ENCODE measurements at regions not wholly inside any gene's neighbourhood (a gene's known extent, or its start where the extent isn't known, plus 50 kb on each side); places are given as distances from the start of the nearest gene placed in this dataset.

DNA sequence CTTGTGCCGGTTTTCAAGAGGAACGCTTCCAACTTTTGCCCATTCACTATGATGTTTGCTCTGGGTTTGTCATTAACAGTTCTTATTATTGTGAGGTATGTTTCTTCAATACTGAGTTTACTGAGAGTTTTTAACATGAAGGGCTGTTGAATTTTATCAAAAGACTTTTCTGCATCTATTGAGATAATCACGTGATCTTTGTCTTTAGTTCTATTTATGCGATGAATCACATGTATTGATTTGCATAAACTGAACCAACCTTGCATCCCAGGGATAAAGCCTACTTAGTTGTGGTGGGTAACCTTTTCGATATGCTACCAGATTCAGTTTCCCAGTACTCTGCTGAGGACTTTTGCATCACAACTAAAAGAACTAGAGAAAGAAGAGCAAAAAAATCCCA lies 318.0 kb downstream of the GASK1B start:
- DNase-seq: no peak

- DNase-seq: no peak
Observed at GRCh38 chr4:157840648-157841047, 332.2 kb downstream of the GASK1B start.

DNA sequence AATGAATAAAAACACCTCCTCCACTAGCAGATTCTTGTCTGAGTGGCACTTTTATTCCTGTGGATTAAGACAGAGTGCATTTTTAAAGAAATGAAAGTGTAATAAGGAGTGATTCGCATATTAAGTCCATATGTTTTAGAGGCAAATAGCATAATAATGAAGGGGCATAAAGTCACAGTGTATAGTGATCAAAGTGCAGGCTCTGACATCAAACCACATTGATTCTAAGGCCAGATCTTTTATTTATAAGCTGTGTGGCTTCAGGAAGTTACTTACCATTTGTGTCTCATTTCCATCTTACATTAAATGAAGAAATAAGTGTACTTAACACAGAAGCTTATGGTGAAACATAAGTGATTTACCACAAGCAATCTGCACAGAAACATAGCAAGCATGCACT lies 332.8 kb downstream of the GASK1B start:
- DNase-seq: no peak

- DNase-seq: peak; percentile 8
Observed at GRCh38 chr4:157838366-157838765, 334.5 kb downstream of the GASK1B start.

DNA sequence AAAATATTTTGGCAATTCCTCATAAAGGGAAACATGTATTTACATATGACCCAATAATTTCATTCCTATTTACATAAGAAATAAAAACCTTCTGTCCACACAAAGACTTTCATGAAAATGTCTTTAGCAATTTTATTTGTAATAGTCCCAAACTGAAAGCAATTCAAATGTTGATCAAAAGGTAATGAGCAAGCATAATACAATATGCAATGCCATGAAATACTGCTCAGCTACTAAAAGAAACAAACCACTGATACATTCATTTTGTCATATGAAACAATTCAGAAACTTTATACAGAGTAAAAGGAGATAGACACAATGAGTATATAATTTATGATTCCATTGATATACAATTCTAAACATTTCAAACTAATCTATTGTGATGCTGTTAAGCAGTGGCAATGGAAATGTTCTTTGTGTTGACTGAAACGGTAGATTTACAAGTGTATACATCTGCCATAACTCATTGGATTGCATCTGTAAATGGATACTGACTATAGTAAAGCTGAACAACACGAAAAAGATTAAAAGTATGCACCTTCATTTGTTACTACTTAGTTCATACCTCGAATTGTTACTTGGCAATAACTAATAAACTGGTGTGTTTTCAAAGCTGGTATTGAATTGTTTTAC lies 335.6 kb downstream of the GASK1B start:
- no peak for DNase-seq

GRCh38 chr4:157832596-157832995 lies 340.2 kb downstream of the GASK1B start:
- no peak for DNase-seq

GRCh38 chr4:157824021-157824420 lies 348.8 kb downstream of the GASK1B start:
- DNase-seq: no peak

- no peak for DNase-seq
Observed at GRCh38 chr4:157821814-157822213, 351.0 kb downstream of the GASK1B start.

- no peak for DNase-seq
Observed at GRCh38 chr4:157819693-157820464, 352.9 kb downstream of the GASK1B start.

GRCh38 chr4:157818946-157819692 lies 353.7 kb downstream of the GASK1B start:
- DNase-seq: no peak

GRCh38 chr4:157810137-157810774 lies 362.6 kb downstream of the GASK1B start:
- DNase-seq: no peak

DNA sequence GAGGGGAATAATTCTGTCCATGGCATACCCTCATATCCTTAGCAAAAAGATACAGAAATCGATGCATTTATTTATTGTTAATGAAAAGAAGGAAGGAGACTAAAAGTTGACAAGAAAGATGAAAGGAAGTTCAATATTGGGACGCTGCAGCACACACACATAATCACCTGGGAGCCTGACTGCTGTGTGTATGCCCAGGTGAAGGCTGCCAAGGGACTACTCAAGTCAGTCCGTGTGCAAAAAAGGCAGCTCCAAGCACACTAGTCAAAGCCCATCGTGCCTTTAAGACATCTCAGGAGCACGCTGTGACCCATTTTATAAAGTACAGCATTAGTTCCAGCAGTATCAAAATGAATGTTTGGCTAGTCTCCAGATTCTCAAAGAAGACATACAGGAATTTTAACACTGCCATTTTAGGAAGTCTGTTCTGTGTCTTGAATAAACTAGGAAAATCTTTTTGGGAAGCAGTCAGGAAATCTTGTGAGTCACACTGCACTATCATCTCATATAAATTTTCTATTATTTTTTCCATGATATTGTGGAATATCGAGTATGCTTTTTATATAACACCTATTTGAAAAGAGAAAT lies 363.9 kb downstream of the GASK1B start:
- DNase-seq: no peak

- no peak for DNase-seq
Observed at GRCh38 chr4:157806184-157806583, 366.6 kb downstream of the GASK1B start.

DNA sequence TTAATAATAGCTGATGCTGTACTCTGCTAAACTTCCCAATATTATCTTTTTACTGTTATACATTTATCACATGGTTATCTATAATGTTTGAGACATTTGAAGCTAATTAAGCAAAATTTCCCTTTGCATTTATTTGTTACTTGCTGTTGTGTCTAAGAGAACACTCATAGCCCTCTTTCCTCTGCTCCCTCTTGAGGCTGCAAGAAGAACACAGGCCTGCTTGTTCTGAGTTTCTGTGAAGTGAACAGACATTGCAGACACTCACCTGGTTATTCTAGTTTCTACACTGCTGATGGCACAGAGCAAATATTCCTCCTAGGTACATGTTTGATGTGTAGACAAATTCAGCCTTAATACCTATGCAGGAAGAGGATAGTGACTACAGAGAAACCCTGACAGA lies 367.8 kb downstream of the GASK1B start:
- DNase-seq: no peak

DNA sequence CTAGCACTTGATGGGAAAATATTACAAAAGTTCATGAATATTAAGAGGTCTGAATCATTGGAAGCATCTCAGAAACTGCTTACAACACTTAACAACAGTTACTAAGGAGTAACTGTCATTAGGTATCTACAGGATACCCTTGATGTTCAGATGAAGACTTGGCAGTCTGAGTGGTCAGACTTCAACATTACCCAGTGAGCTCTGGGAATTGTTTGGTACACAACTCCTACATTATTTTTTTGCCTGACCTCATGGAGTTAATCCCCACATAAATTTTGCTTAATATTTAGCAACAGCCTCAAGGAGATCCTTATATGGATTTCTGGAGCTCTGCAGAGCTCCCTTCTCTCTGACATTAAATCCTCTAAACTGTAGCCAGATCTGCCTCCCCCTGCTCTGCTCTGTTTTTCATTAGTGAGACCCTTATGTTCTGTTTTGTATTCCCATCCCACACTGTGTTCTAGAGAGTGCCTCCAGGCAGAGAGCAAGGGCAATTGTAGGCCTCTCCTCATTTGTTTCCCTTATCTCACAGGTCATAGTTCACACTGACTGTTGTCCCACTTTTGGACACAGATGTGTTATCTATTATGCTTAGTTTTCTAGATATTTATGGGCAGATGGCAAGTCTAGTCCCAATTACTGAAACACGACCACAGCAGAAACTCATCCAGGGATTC lies 368.8 kb downstream of the GASK1B start:
- DNase-seq: no peak

DNA sequence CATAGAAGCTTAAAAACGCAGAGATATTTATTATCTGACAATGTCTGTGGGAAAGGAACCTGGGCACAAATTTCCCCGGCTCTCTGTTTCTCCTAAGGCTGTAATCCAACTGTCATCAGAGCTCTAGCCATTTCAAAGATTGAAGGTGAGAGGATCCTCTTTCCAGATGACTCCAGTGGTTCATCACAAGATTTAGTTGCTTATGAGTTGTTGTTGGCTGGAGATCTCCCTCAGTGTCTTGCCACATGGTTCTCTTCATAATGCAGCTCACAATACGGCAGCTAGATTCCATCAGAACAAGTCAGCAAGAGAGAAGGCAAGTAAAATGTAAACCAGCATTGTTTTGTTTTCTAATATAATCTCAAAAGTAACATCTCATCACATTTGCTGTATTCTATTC lies 369.4 kb downstream of the GASK1B start:
- no peak for DNase-seq

- no peak for DNase-seq
Observed at GRCh38 chr4:157795495-157795894, 377.3 kb downstream of the GASK1B start.

- DNase-seq: no peak
Observed at GRCh38 chr4:157792716-157793115, 380.1 kb downstream of the GASK1B start.

DNA sequence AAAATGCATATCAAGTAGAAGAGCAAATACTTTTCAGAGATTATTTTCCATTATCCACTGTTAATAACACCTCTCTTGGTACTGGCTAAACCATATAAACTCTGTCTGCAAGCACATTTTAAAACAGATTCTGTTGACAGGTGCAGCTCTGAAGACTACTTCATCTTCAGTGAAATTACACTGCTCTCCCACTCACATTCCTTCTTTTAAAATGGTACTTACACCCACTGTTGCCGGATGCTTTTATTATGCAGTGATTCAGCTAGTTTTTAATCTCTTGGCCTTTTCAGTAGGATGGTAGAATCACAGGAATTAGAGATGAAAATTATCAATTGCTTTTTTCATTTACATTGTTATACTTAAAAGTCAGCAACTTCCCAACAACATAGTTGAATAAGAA lies 381.6 kb downstream of the GASK1B start:
- DNase-seq: no peak

- no peak for DNase-seq
Observed at GRCh38 chr4:157787618-157788017, 385.2 kb downstream of the GASK1B start.

- no peak for DNase-seq
Observed at GRCh38 chr4:157781361-157781760, 391.5 kb downstream of the GASK1B start.

DNA sequence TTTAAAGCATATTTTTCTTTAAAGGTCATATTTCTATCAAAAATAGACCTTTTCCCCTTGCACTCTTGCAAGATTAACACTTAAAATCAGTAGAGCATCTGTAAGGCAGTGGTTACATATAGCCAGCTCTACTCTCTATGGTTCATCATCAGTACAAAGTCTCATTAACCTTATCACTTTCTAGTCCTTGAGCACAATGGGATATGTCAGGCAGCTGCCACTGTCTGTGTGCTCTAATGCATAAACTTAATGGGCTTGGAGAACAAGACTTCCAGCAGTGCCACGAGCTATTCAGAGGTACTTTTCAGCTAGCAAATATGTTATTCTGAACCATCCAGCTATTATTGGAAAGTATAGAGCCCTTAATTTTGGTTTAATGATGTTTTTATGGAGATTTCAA lies 393.7 kb downstream of the GASK1B start:
- DNase-seq: no peak
